ENCODE measurements at regions not wholly inside any gene's neighbourhood (a gene's known extent, or its start where the extent isn't known, plus 50 kb on each side); places are given as distances from the start of the nearest gene placed in this dataset.

DNA sequence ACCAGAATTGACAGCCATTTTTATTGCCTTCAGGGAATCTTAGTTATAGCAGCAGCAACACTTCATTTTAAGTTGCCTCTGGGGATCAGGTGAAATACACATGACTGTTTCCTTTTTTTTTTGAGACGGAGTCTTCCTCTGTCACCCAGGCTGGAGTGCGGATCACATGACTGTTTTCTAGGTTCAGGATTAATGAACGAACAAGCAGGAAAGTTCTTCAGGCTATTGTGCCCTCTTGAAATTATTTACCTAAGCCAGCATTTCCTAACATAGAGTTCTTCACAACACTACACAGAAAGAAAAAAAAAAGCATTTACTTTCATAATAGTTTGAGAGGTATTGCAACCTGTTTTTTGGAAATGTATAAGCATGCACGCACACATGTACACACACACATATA is 2032.8 kb downstream of the PCDH7 start:
- TF ChIP-seq, protein P1, sequence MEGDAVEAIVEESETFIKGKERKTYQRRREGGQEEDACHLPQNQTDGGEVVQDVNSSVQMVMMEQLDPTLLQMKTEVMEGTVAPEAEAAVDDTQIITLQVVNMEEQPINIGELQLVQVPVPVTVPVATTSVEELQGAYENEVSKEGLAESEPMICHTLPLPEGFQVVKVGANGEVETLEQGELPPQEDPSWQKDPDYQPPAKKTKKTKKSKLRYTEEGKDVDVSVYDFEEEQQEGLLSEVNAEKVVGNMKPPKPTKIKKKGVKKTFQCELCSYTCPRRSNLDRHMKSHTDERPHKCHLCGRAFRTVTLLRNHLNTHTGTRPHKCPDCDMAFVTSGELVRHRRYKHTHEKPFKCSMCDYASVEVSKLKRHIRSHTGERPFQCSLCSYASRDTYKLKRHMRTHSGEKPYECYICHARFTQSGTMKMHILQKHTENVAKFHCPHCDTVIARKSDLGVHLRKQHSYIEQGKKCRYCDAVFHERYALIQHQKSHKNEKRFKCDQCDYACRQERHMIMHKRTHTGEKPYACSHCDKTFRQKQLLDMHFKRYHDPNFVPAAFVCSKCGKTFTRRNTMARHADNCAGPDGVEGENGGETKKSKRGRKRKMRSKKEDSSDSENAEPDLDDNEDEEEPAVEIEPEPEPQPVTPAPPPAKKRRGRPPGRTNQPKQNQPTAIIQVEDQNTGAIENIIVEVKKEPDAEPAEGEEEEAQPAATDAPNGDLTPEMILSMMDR (conservative IDR thresholded peaks at IDR 0.05) = no peak
- H3K79me2 ChIP-seq (ENCODE audit: insufficient read depth, low read length) = no peaks in the 10 kb centered on the region
- H3K4me2 ChIP-seq (ENCODE audit: insufficient read depth, insufficient read length, low read length) = no peak overlapping the region
- no peak overlapping the region for H4K5ac ChIP-seq (ENCODE audit: insufficient read length, low read depth, low read length)
- no peak overlapping the region for H3K56ac ChIP-seq (ENCODE audit: insufficient read length, low read depth, low read length)
- H4K91ac ChIP-seq (ENCODE audit: insufficient read length, low read depth, low read length) = no peak overlapping the region
- no peaks in the 10 kb centered on the region for H3K23me2 ChIP-seq (ENCODE audit: insufficient read length, low read depth, low read length, poor library complexity, severe bottlenecking)
- H2BK120ac ChIP-seq (ENCODE audit: low read depth, low read length, poor library complexity, severe bottlenecking) = no peak overlapping the region
- no peak overlapping the region for H3K23ac ChIP-seq (ENCODE audit: insufficient read length, low read depth, low read length)
- no peak overlapping the region for H2BK20ac ChIP-seq (ENCODE audit: low read depth, low read length, poor library complexity, severe bottlenecking)
- H3K4ac ChIP-seq (ENCODE audit: low read depth, low read length) = no peak overlapping the region
- no peak overlapping the region for H2AFZ ChIP-seq (ENCODE audit: low read length)
- no peaks in the 10 kb centered on the region for H3K9me3 ChIP-seq (ENCODE audit: control insufficient read depth, low read depth, low read length)
- no peak overlapping the region for H2BK5ac ChIP-seq (ENCODE audit: insufficient read length, low read length)
- peaks cover 0 to 1% (median 0%) of the 10 kb centered on the region in 3 experiments; a peak in 2 of 7 replicates for H3K36me3 Mint-ChIP-seq (ENCODE audit: insufficient read depth in 1 of 3, low read depth in 3 of 3)
- H3K27me3 ChIP-seq (ENCODE audit: insufficient read depth, low read length) = no peaks in the 10 kb centered on the region
- no peak overlapping the region for H3K27ac ChIP-seq (ENCODE audit: insufficient read length, low read depth, low read length)
- no peak overlapping the region for H2AK5ac ChIP-seq (ENCODE audit: insufficient read length, low read length)
- H3K27me3 Mint-ChIP-seq (ENCODE audit: low read depth) = no peaks in the 10 kb centered on the region
- H3K4me1 ChIP-seq (ENCODE audit: insufficient read depth, low read length) = no peaks in the 10 kb centered on the region
- H3K4me3 Mint-ChIP-seq = no peak overlapping the region
- no CpG with 5 or more reads among the region's 4 CpGs for WGBS (ENCODE audit: extremely low coverage, insufficient read length, low lambda C conversion rate)
- H3K4me1 Mint-ChIP-seq = no peaks in the 10 kb centered on the region
- H3T11ph ChIP-seq (ENCODE audit: low read length) = no peak overlapping the region
- H4K8ac ChIP-seq (replicated peaks; ENCODE audit: insufficient read length, low read depth, low read length) = no peak overlapping the region
- H4K20me1 ChIP-seq (ENCODE audit: control insufficient read depth, insufficient read depth, insufficient read length) = no peaks in the 10 kb centered on the region
- DNase-seq = no peak
- H3K9me3 Mint-ChIP-seq = peaks cover 5 to 19% of the 10 kb centered on the region in 2 experiments
- H3K18ac ChIP-seq (ENCODE audit: insufficient read length, low read depth, low read length) = no peak overlapping the region
- H3K79me1 ChIP-seq (ENCODE audit: insufficient read depth, low read depth, low read length, poor library complexity, severe bottlenecking) = no peaks in the 10 kb centered on the region
- H2BK15ac ChIP-seq (ENCODE audit: low read depth, low read length) = no peak overlapping the region
- H3K27ac Mint-ChIP-seq = no peak overlapping the region
- H3K9ac ChIP-seq (ENCODE audit: extremely low read depth, insufficient read length, low read length) = no peak overlapping the region
- H3K14ac ChIP-seq (ENCODE audit: insufficient read depth, low read length) = no peak overlapping the region
- H2BK12ac ChIP-seq (ENCODE audit: insufficient read length, low read depth, low read length) = no peak overlapping the region

Data from H9 (cell line).